Astrocyte (in vitro differentiated cells and primary cell): ENCODE measurements at regions not wholly inside any gene's neighbourhood (a gene's known extent, or its start where the extent isn't known, plus 50 kb on each side); places are given as distances from the start of the nearest gene placed in this dataset.

Source experiments
- DNase-seq: peaks from one replicate; pipeline ENCODE4 v3.0.0-alpha.2; 2010; ENCODE audit warnings: low read depth
- FAIRE-seq: peaks from 2 replicates; lab custom pipeline; 2011; peaks lifted over from hg19 to GRCh38; lab: Jason Lieb, UNC
- H2AFZ ChIP-seq: 2 replicates; pipeline ENCODE4 v1.6.0; 2012; ENCODE audit warnings: low read depth, low read length, inconsistent platforms
- H3K27ac ChIP-seq: 2 replicates; pipeline ENCODE4 v1.5.1; 2011; ENCODE audit warnings: low read depth, low read length, inconsistent platforms
- H3K27me3 ChIP-seq: 2 replicates; pipeline ENCODE4 v1.6.0; 2011; ENCODE audit warnings: low read length, inconsistent platforms; ENCODE audit not compliant: insufficient read depth
- H3K36me3 ChIP-seq: 2 replicates; pipeline ENCODE4 v1.5.1; 2011; ENCODE audit warnings: low read length, inconsistent platforms; ENCODE audit not compliant: insufficient read depth
- H3K4me1 ChIP-seq: 2 replicates; pipeline ENCODE4 v1.5.1; 2011; ENCODE audit warnings: low read length, inconsistent platforms; ENCODE audit not compliant: insufficient read depth
- H3K4me2 ChIP-seq: 2 replicates; pipeline ENCODE4 v1.6.0; 2012; ENCODE audit warnings: low read length, inconsistent platforms
- H3K4me3 ChIP-seq: 2 replicates; pipeline ENCODE4 v1.5.1; 2011; ENCODE audit warnings: low read depth, mild to moderate bottlenecking, low read length, inconsistent platforms; ENCODE audit not compliant: insufficient read depth
- H3K79me2 ChIP-seq: 2 replicates; pipeline ENCODE4 v1.6.0; 2012; ENCODE audit warnings: mild to moderate bottlenecking, low read length, inconsistent platforms; ENCODE audit not compliant: insufficient read depth
- H3K9ac ChIP-seq: 2 replicates; pipeline ENCODE4 v1.6.0; 2012; ENCODE audit warnings: mild to moderate bottlenecking, low read length, inconsistent platforms
- H3K9me3 ChIP-seq: 2 replicates; pipeline ENCODE4 v1.5.1; 2012; ENCODE audit warnings: low read depth, mild to moderate bottlenecking, low read length, inconsistent platforms; ENCODE audit not compliant: insufficient read depth
- H4K20me1 ChIP-seq: 2 replicates; pipeline ENCODE4 v1.6.0; 2012; ENCODE audit warnings: low read length, inconsistent platforms; ENCODE audit not compliant: insufficient read depth
- H3K27ac Mint-ChIP-seq: one replicate; pipeline ENCODE4 v1.8.0; 2021; ENCODE audit warnings: mild to moderate bottlenecking, mixed read lengths; ENCODE audit not compliant: unreplicated experiment
- H3K27me3 Mint-ChIP-seq: one replicate; pipeline ENCODE4 v1.8.0; 2021; ENCODE audit warnings: low read depth, mixed read lengths; ENCODE audit not compliant: unreplicated experiment
- H3K36me3 Mint-ChIP-seq: one replicate; pipeline ENCODE4 v1.8.0; 2021; ENCODE audit warnings: low read depth, mixed read lengths; ENCODE audit not compliant: unreplicated experiment
- H3K4me1 Mint-ChIP-seq: one replicate; pipeline ENCODE4 v1.8.0; 2021; ENCODE audit warnings: low read depth, mixed read lengths; ENCODE audit not compliant: unreplicated experiment
- H3K4me3 Mint-ChIP-seq: one replicate; pipeline ENCODE4 v1.8.0; 2021; ENCODE audit warnings: mild to moderate bottlenecking, moderate library complexity, mixed read lengths; ENCODE audit not compliant: unreplicated experiment
- H3K9me3 Mint-ChIP-seq: one replicate; pipeline ENCODE4 v1.8.0; 2021; ENCODE audit warnings: mild to moderate bottlenecking, mixed read lengths; ENCODE audit not compliant: unreplicated experiment
- CTCF ChIP-seq: IDR thresholded peaks from 2 replicates; pipeline ENCODE4 v1.5.1; 2011; ENCODE audit warnings: low read depth, mild to moderate bottlenecking, inconsistent platforms, low read length, moderate library complexity; ENCODE audit not compliant: insufficient read depth
- EZH2 ChIP-seq: IDR thresholded peaks from 2 replicates; pipeline ENCODE4 v1.6.1; 2012; ENCODE audit warnings: mild to moderate bottlenecking, low read length, inconsistent platforms; ENCODE audit not compliant: insufficient read depth

GRCh38 chr10:3548702-3549101 lies 236.3 kb downstream of the KLF6 start:
- H3K27me3 ChIP-seq: no peaks in the 10 kb centered on the region
- H3K27ac Mint-ChIP-seq: no peak overlapping the region
- no peaks in the 10 kb centered on the region for H3K36me3 ChIP-seq
- no peak overlapping the region for H3K9ac ChIP-seq
- H3K9me3 Mint-ChIP-seq: peaks cover 7% of the 10 kb centered on the region
- H3K79me2 ChIP-seq: no peaks in the 10 kb centered on the region
- H3K4me3 ChIP-seq: no peak overlapping the region
- no peaks in the 10 kb centered on the region for H3K27me3 Mint-ChIP-seq
- FAIRE-seq: no peak
- TF ChIP-seq EZH2 (no peak), CTCF (no peak)
- peaks cover 2% of the 10 kb centered on the region for H3K36me3 Mint-ChIP-seq
- H4K20me1 ChIP-seq: no peaks in the 10 kb centered on the region
- peak overlapping the region; percentile 24 for H3K4me2 ChIP-seq
- H2AFZ ChIP-seq: no peak overlapping the region
- H3K4me3 Mint-ChIP-seq: no peak overlapping the region
- H3K4me1 Mint-ChIP-seq: peaks cover 3% of the 10 kb centered on the region
- no peaks in the 10 kb centered on the region for H3K9me3 ChIP-seq
- peaks cover 9% of the 10 kb centered on the region for H3K4me1 ChIP-seq
- H3K27ac ChIP-seq: no peak overlapping the region
- DNase-seq: no peak

GRCh38 chr10:3548076-3548475 lies 236.9 kb downstream of the KLF6 start:
- H3K79me2 ChIP-seq: no peaks in the 10 kb centered on the region
- Mint-ChIP-seq H3K9me3 (peaks cover 7% of the 10 kb centered on the region), H3K4me1 (peaks cover 3% of the 10 kb centered on the region), H3K4me3 (no peak overlapping the region), H3K27me3 (no peaks in the 10 kb centered on the region), H3K36me3 (peaks cover 2% of the 10 kb centered on the region), H3K27ac (no peak overlapping the region)
- peaks cover 9% of the 10 kb centered on the region for H3K4me1 ChIP-seq
- no peaks in the 10 kb centered on the region for H3K9me3 ChIP-seq
- no peak for FAIRE-seq
- TF ChIP-seq CTCF: no peak
- TF ChIP-seq EZH2: no peak
- no peak overlapping the region for H2AFZ ChIP-seq
- H3K27ac ChIP-seq: no peak overlapping the region
- no peak for DNase-seq
- H3K4me2 ChIP-seq: no peak overlapping the region
- H4K20me1 ChIP-seq: no peaks in the 10 kb centered on the region
- H3K36me3 ChIP-seq: no peaks in the 10 kb centered on the region
- H3K4me3 ChIP-seq: no peak overlapping the region
- no peak overlapping the region for H3K9ac ChIP-seq
- H3K27me3 ChIP-seq: no peaks in the 10 kb centered on the region

- Mint-ChIP-seq H3K9me3 (peaks cover 7% of the 10 kb centered on the region), H3K27me3 (no peaks in the 10 kb centered on the region), H3K27ac (no peak overlapping the region), H3K4me1 (peaks cover 11% of the 10 kb centered on the region), H3K36me3 (peaks cover 5% of the 10 kb centered on the region), H3K4me3 (no peak overlapping the region)
- Histone ChIP-seq H3K4me3 (no peak overlapping the region), H3K79me2 (no peaks in the 10 kb centered on the region), H3K4me2 (no peak overlapping the region), H3K4me1 (peaks cover 22% of the 10 kb centered on the region), H3K27me3 (no peaks in the 10 kb centered on the region), H3K9me3 (no peaks in the 10 kb centered on the region), H3K27ac (no peak overlapping the region), H3K36me3 (no peaks in the 10 kb centered on the region), H2AFZ (no peak overlapping the region), H3K9ac (no peak overlapping the region), H4K20me1 (no peaks in the 10 kb centered on the region)
- FAIRE-seq (no peak), DNase-seq (no peak)
- TF ChIP-seq EZH2 (no peak), CTCF (no peak)
These were observed 240.4 kb downstream of the KLF6 start for GRCh38 chr10:3544561-3544960.
